ENCODE measurements at regions not wholly inside any gene's neighbourhood (a gene's known extent, or its start where the extent isn't known, plus 50 kb on each side); places are given as distances from the start of the nearest gene placed in this dataset.

GRCh38 chr1:105138458-105138893 is 1388.8 kb downstream of the AMY1C start:
- TF ChIP-seq CTCF (conservative IDR thresholded peaks at IDR 0.05; ENCODE audit: low read depth, low read length) (no peak), EZH2 (IDR thresholded peaks at IDR 0.05; ENCODE audit: borderline replicate concordance, low read depth, low read length, poor library complexity, severe bottlenecking) (no peak)

Data from A673 (cell line).